ENCODE measurements at regions not wholly inside any gene's neighbourhood (a gene's known extent, or its start where the extent isn't known, plus 50 kb on each side); places are given as distances from the start of the nearest gene placed in this dataset.
A peak's percentile ranks its signal among the peaks of the same experiment; 100 is the strongest.

- H3K9me3 Mint-ChIP-seq = no peaks in the 10 kb centered on the region
- H3K4me3 Mint-ChIP-seq = no peak overlapping the region
- peaks cover 26 to 45% of the 10 kb centered on the region in 2 donors for H3K27me3 Mint-ChIP-seq
- no peak for DNase-seq
- no peak overlapping the region for H3K27ac Mint-ChIP-seq
- no peaks in the 10 kb centered on the region for H3K4me1 Mint-ChIP-seq
- H3K36me3 Mint-ChIP-seq = no peaks in the 10 kb centered on the region
- no peak for ATAC-seq (replicated peaks)
Observed at GRCh38 chr17:36863676-36864612, 73.3 kb upstream of the LHX1 start.

GRCh38 chr17:36864827-36865430 lies 72.3 kb upstream of the LHX1 start:
- DNase-seq (no peak), ATAC-seq (replicated peaks) (no peak)
- H3K9me3 Mint-ChIP-seq = no peaks in the 10 kb centered on the region
- H3K36me3 Mint-ChIP-seq = no peaks in the 10 kb centered on the region
- no peak overlapping the region for H3K27ac Mint-ChIP-seq
- H3K4me3 Mint-ChIP-seq = no peak overlapping the region
- H3K4me1 Mint-ChIP-seq = no peaks in the 10 kb centered on the region
- H3K27me3 Mint-ChIP-seq = peaks cover 21 to 45% of the 10 kb centered on the region in 2 donors

GRCh38 chr17:36867716-36868341 lies 69.4 kb upstream of the LHX1 start:
- DNase-seq (no peak), ATAC-seq (replicated peaks) (no peak)
- Mint-ChIP-seq H3K36me3 (no peaks in the 10 kb centered on the region), H3K4me3 (no peak overlapping the region), H3K27me3 (peaks cover 20 to 50% of the 10 kb centered on the region in 2 donors), H3K4me1 (no peaks in the 10 kb centered on the region), H3K9me3 (peaks cover 0 to 2% of the 10 kb centered on the region in 2 donors), H3K27ac (no peak overlapping the region)

GRCh38 chr17:36868777-36869176 lies 68.5 kb upstream of the LHX1 start:
- Mint-ChIP-seq H3K27ac (no peak overlapping the region), H3K4me1 (no peaks in the 10 kb centered on the region), H3K9me3 (peaks cover 0 to 2% of the 10 kb centered on the region in 2 donors), H3K36me3 (peaks cover 0 to 3% of the 10 kb centered on the region in 2 donors), H3K27me3 (peaks cover 25 to 60% of the 10 kb centered on the region in 2 donors), H3K4me3 (no peak overlapping the region)
- DNase-seq = no peak
- no peak for ATAC-seq (replicated peaks)

- DNase-seq (no peak), ATAC-seq (replicated peaks) (no peak)
- H3K4me3 Mint-ChIP-seq = no peak overlapping the region
- H3K4me1 Mint-ChIP-seq = no peaks in the 10 kb centered on the region
- peaks cover 25 to 57% of the 10 kb centered on the region in 2 donors for H3K27me3 Mint-ChIP-seq
- H3K27ac Mint-ChIP-seq = no peak overlapping the region
- peaks cover 0 to 2% of the 10 kb centered on the region in 2 donors for H3K9me3 Mint-ChIP-seq
- H3K36me3 Mint-ChIP-seq = peaks cover 0 to 3% of the 10 kb centered on the region in 2 donors
Observed at GRCh38 chr17:36869441-36869840, 67.8 kb upstream of the LHX1 start.

GRCh38 chr17:36869856-36870719 lies 67.2 kb upstream of the LHX1 start:
- H3K4me1 Mint-ChIP-seq = no peaks in the 10 kb centered on the region
- peaks cover 0 to 3% of the 10 kb centered on the region in 2 donors for H3K36me3 Mint-ChIP-seq
- H3K27me3 Mint-ChIP-seq = peaks cover 20 to 51% of the 10 kb centered on the region in 2 donors
- no peak overlapping the region for H3K4me3 Mint-ChIP-seq
- no peak overlapping the region for H3K27ac Mint-ChIP-seq
- no peak for ATAC-seq (replicated peaks)
- peaks cover 0 to 2% of the 10 kb centered on the region in 2 donors for H3K9me3 Mint-ChIP-seq
- no peak for DNase-seq

- no peak overlapping the region for H3K4me3 Mint-ChIP-seq
- DNase-seq (no peak), ATAC-seq (replicated peaks) (no peak)
- H3K36me3 Mint-ChIP-seq = peaks cover 0 to 3% of the 10 kb centered on the region in 2 donors
- H3K27me3 Mint-ChIP-seq = peaks cover 19 to 47% of the 10 kb centered on the region in 2 donors
- H3K9me3 Mint-ChIP-seq = peaks cover 0 to 2% of the 10 kb centered on the region in 2 donors
- H3K4me1 Mint-ChIP-seq = peaks cover 0 to 3% of the 10 kb centered on the region in 2 donors
- H3K27ac Mint-ChIP-seq = no peak overlapping the region
Observed at GRCh38 chr17:36870720-36870999, 66.6 kb upstream of the LHX1 start.

- Mint-ChIP-seq H3K4me3 (no peak overlapping the region), H3K36me3 (peaks cover 0 to 3% of the 10 kb centered on the region in 2 donors), H3K4me1 (peaks cover 0 to 3% of the 10 kb centered on the region in 2 donors), H3K9me3 (peaks cover 1 to 2% of the 10 kb centered on the region in 2 donors), H3K27ac (peak overlapping the region; percentile 0), H3K27me3 (peaks cover 15 to 30% of the 10 kb centered on the region in 2 donors)
- ATAC-seq (replicated peaks) (peak in 1 of 2 donors; percentile 75), DNase-seq (no peak)
Observed at GRCh38 chr17:36875698-36876293, 61.5 kb upstream of the LHX1 start.

- peaks cover 21 to 31% of the 10 kb centered on the region in 2 donors for H3K27me3 Mint-ChIP-seq
- peaks cover 0 to 3% of the 10 kb centered on the region in 2 donors for H3K4me1 Mint-ChIP-seq
- DNase-seq = no peak
- no peak overlapping the region for H3K27ac Mint-ChIP-seq
- no peak overlapping the region for H3K4me3 Mint-ChIP-seq
- peaks cover 2 to 5% of the 10 kb centered on the region in 2 donors for H3K9me3 Mint-ChIP-seq
- H3K36me3 Mint-ChIP-seq = peaks cover 0 to 3% of the 10 kb centered on the region in 2 donors
- no peak for ATAC-seq (replicated peaks)
Observed at GRCh38 chr17:36876966-36877365, 60.3 kb upstream of the LHX1 start.

GRCh38 chr17:36877771-36878170 lies 59.5 kb upstream of the LHX1 start:
- H3K27ac Mint-ChIP-seq = no peak overlapping the region
- peaks cover 0 to 3% of the 10 kb centered on the region in 2 donors for H3K4me1 Mint-ChIP-seq
- peaks cover 2 to 3% of the 10 kb centered on the region in 2 donors for H3K36me3 Mint-ChIP-seq
- DNase-seq (no peak), ATAC-seq (replicated peaks) (no peak)
- H3K27me3 Mint-ChIP-seq = peaks cover 28 to 37% of the 10 kb centered on the region in 2 donors
- peaks cover 2 to 5% of the 10 kb centered on the region in 2 donors for H3K9me3 Mint-ChIP-seq
- H3K4me3 Mint-ChIP-seq = no peak overlapping the region

- peaks cover 2 to 3% of the 10 kb centered on the region in 2 donors for H3K36me3 Mint-ChIP-seq
- peaks cover 0 to 3% of the 10 kb centered on the region in 2 donors for H3K4me1 Mint-ChIP-seq
- DNase-seq (no peak), ATAC-seq (replicated peaks) (no peak)
- no peak overlapping the region for H3K4me3 Mint-ChIP-seq
- H3K27me3 Mint-ChIP-seq = peaks cover 28 to 34% of the 10 kb centered on the region in 2 donors
- H3K9me3 Mint-ChIP-seq = peaks cover 2 to 5% of the 10 kb centered on the region in 2 donors
- H3K27ac Mint-ChIP-seq = no peak overlapping the region
Observed at GRCh38 chr17:36878216-36878615, 59.1 kb upstream of the LHX1 start.

GRCh38 chr17:36879027-36879426 lies 58.2 kb upstream of the LHX1 start:
- peaks cover 2 to 5% of the 10 kb centered on the region in 2 donors for H3K9me3 Mint-ChIP-seq
- no peak overlapping the region for H3K27ac Mint-ChIP-seq
- H3K36me3 Mint-ChIP-seq = peaks cover 0 to 2% of the 10 kb centered on the region in 2 donors
- H3K4me1 Mint-ChIP-seq = peaks cover 0 to 3% of the 10 kb centered on the region in 2 donors
- H3K27me3 Mint-ChIP-seq = peaks cover 24 to 27% of the 10 kb centered on the region in 2 donors
- no peak for DNase-seq
- ATAC-seq (replicated peaks) = no peak
- no peak overlapping the region for H3K4me3 Mint-ChIP-seq

GRCh38 chr17:36879624-36880131 lies 57.6 kb upstream of the LHX1 start:
- H3K27ac Mint-ChIP-seq = no peak overlapping the region
- ATAC-seq (replicated peaks) (no peak), DNase-seq (no peak)
- H3K4me1 Mint-ChIP-seq = peaks cover 5% of the 10 kb centered on the region in 2 donors
- H3K4me3 Mint-ChIP-seq = no peak overlapping the region
- H3K9me3 Mint-ChIP-seq = peaks cover 2 to 5% of the 10 kb centered on the region in 2 donors
- H3K36me3 Mint-ChIP-seq = peaks cover 0 to 2% of the 10 kb centered on the region in 2 donors
- peaks cover 28 to 33% of the 10 kb centered on the region in 2 donors for H3K27me3 Mint-ChIP-seq

All from stimulated activated naive B cell treated with anti-CD40 and anti-IgM and Interleukin-4, amounts not matched to agents 10 μg/mL and 1 μg/mL and 100 μg/mL, for 72 hours (primary cell).